ENCODE measurements at regions not wholly inside any gene's neighbourhood (a gene's known extent, or its start where the extent isn't known, plus 50 kb on each side); places are given as distances from the start of the nearest gene placed in this dataset.

- H3K4me1 ChIP-seq (replicated peaks; ENCODE audit: insufficient read depth) = no peaks in the 10 kb centered on the region
- no peaks in the 10 kb centered on the region for H3K79me2 ChIP-seq (ENCODE audit: low read depth)
- no peaks in the 10 kb centered on the region for H3F3A ChIP-seq (ENCODE audit: insufficient read depth, low read depth)
- no peak overlapping the region for H3K27ac ChIP-seq
- no peaks in the 10 kb centered on the region for H4K20me1 ChIP-seq (ENCODE audit: insufficient read depth)
- no peaks in the 10 kb centered on the region for H3K36me3 ChIP-seq (ENCODE audit: low read depth)
- no peaks in the 10 kb centered on the region for H3K9me3 ChIP-seq (ENCODE audit: insufficient read depth, low read depth)
- intact Hi-C loops (cut with micrococcal nuclease; ENCODE audit: unreplicated experiment) = no loop called here
- BruUV-seq (replicated peaks) = no TSS peak
- no peak for DNase-seq
- H3K4me2 ChIP-seq = no peak overlapping the region
- H3K27me3 ChIP-seq (ENCODE audit: insufficient read depth, low read depth) = no peaks in the 10 kb centered on the region
- ChIA-PET POLR2A (ENCODE audit: unreplicated experiment) (no interaction called here), CTCF (no interaction called here)
- TF ChIP-seq EZH2 (IDR thresholded peaks at IDR 0.05; ENCODE audit: low read depth) (no peak), CTCF (conservative IDR thresholded peaks at IDR 0.05) (no peak)
- H2AFZ ChIP-seq = no peak overlapping the region
- no peak overlapping the region for H3K4me3 ChIP-seq
- no peaks in the 10 kb centered on the region for H3K9me2 ChIP-seq (ENCODE audit: insufficient read depth)
These were observed 118.1 kb upstream of the ARPP21 start for GRCh38 chr3:35521196-35521595.

GRCh38 chr3:35522450-35522849 is 116.9 kb upstream of the ARPP21 start:
- POLR2A ChIA-PET (ENCODE audit: unreplicated experiment) = no interaction called here
- Histone ChIP-seq H3F3A (ENCODE audit: insufficient read depth, low read depth) (no peaks in the 10 kb centered on the region), H4K20me1 (ENCODE audit: insufficient read depth) (no peaks in the 10 kb centered on the region), H3K4me3 (no peak overlapping the region), H3K27ac (no peak overlapping the region), H3K79me2 (ENCODE audit: low read depth) (no peaks in the 10 kb centered on the region), H2AFZ (no peak overlapping the region), H3K4me2 (no peak overlapping the region), H3K9me2 (ENCODE audit: insufficient read depth) (no peaks in the 10 kb centered on the region), H3K27me3 (ENCODE audit: insufficient read depth, low read depth) (no peaks in the 10 kb centered on the region), H3K9me3 (ENCODE audit: insufficient read depth, low read depth) (no peaks in the 10 kb centered on the region), H3K36me3 (ENCODE audit: low read depth) (no peaks in the 10 kb centered on the region), H3K4me1 (replicated peaks; ENCODE audit: insufficient read depth) (no peaks in the 10 kb centered on the region)
- DNase-seq = no peak
- TF ChIP-seq EZH2 (IDR thresholded peaks at IDR 0.05; ENCODE audit: low read depth) (no peak), CTCF (conservative IDR thresholded peaks at IDR 0.05) (no peak)
- CTCF ChIA-PET = no interaction called here
- no TSS peak for BruUV-seq (replicated peaks)
- intact Hi-C loops (cut with micrococcal nuclease; ENCODE audit: unreplicated experiment) = no loop called here

- H3K36me3 ChIP-seq (ENCODE audit: low read depth) = no peaks in the 10 kb centered on the region
- ChIA-PET POLR2A (ENCODE audit: unreplicated experiment) (no interaction called here), CTCF (no interaction called here)
- H2AFZ ChIP-seq = no peak overlapping the region
- H3K9me2 ChIP-seq (ENCODE audit: insufficient read depth) = no peaks in the 10 kb centered on the region
- H4K20me1 ChIP-seq (ENCODE audit: insufficient read depth) = no peaks in the 10 kb centered on the region
- H3K4me2 ChIP-seq = no peak overlapping the region
- H3F3A ChIP-seq (ENCODE audit: insufficient read depth, low read depth) = no peaks in the 10 kb centered on the region
- H3K9me3 ChIP-seq (ENCODE audit: insufficient read depth, low read depth) = no peaks in the 10 kb centered on the region
- no peaks in the 10 kb centered on the region for H3K79me2 ChIP-seq (ENCODE audit: low read depth)
- no peak overlapping the region for H3K27ac ChIP-seq
- no TSS peak for BruUV-seq (replicated peaks)
- TF ChIP-seq CTCF (conservative IDR thresholded peaks at IDR 0.05) (no peak), EZH2 (IDR thresholded peaks at IDR 0.05; ENCODE audit: low read depth) (no peak)
- no peaks in the 10 kb centered on the region for H3K27me3 ChIP-seq (ENCODE audit: insufficient read depth, low read depth)
- DNase-seq = no peak
- H3K4me1 ChIP-seq (replicated peaks; ENCODE audit: insufficient read depth) = no peaks in the 10 kb centered on the region
- intact Hi-C loops (cut with micrococcal nuclease; ENCODE audit: unreplicated experiment) = no loop called here
- H3K4me3 ChIP-seq = no peak overlapping the region
These were observed 116.3 kb upstream of the ARPP21 start for GRCh38 chr3:35523074-35523473.
